Right atrium auricular region (tissue), 2 donors: ENCODE measurements at regions not wholly inside any gene's neighbourhood (a gene's known extent, or its start where the extent isn't known, plus 50 kb on each side); places are given as distances from the start of the nearest gene placed in this dataset.

Experiments
- DNase-seq: peaks from one replicate; pipeline ENCODE4 v3.0.0-alpha.2; 2019; ENCODE audit warnings: low spot score
- H3K27ac ChIP-seq, 2 donors: fragments of 200-600 bp; sonication (generic); 1 replicate in 1 of 2; 2 replicates in 1 of 2; pipeline ENCODE4 v1.5.1; 2016 to 2019
- H3K27me3 ChIP-seq, 2 donors: fragments of 200-600 bp; sonication (generic); one replicate each; pipeline versions ENCODE4 v1.5.1 to v1.6.0; 2017 to 2019
- H3K36me3 ChIP-seq: fragments of 200-600 bp; sonication (generic); one replicate; pipeline ENCODE4 v1.5.1; 2016
- H3K4me1 ChIP-seq, 2 donors: fragments of 200-600 bp; sonication (generic); one replicate each; pipeline versions ENCODE4 v1.5.1 to v1.6.0; 2017 to 2019
- H3K4me3 ChIP-seq, 2 donors: fragments of 200-600 bp; sonication (generic); 1 replicate in 1 of 2; 2 replicates in 1 of 2; pipeline ENCODE4 v1.5.1; 2017 to 2019; ENCODE audit warnings: mild to moderate bottlenecking in 1 of 2, moderate library complexity in 1 of 2
- H3K9me3 ChIP-seq, 2 donors: fragments of 200-600 bp; sonication (generic); one replicate each; pipeline ENCODE4 v1.5.1; 2019
- TF ChIP-seq, protein P1 (sequence below), 2 donors: fragments of 200-600 bp; sonication (generic); IDR thresholded peaks; one replicate each; pipeline ENCODE4 v1.5.1; 2019; ENCODE audit warnings: antibody characterized with exemption in 2 of 2

GRCh38 chrX:143800150-143800549 lies 79.6 kb upstream of the SPANXN2 start:
- no peak overlapping the region for H3K4me3 ChIP-seq
- H3K4me1 ChIP-seq, result no peaks in the 10 kb centered on the region
- H3K27ac ChIP-seq, result no peak overlapping the region
- DNase-seq, result no peak
- no peaks in the 10 kb centered on the region for H3K9me3 ChIP-seq
- H3K36me3 ChIP-seq, result no peaks in the 10 kb centered on the region
- no peaks in the 10 kb centered on the region for H3K27me3 ChIP-seq
- TF ChIP-seq, protein P1, sequence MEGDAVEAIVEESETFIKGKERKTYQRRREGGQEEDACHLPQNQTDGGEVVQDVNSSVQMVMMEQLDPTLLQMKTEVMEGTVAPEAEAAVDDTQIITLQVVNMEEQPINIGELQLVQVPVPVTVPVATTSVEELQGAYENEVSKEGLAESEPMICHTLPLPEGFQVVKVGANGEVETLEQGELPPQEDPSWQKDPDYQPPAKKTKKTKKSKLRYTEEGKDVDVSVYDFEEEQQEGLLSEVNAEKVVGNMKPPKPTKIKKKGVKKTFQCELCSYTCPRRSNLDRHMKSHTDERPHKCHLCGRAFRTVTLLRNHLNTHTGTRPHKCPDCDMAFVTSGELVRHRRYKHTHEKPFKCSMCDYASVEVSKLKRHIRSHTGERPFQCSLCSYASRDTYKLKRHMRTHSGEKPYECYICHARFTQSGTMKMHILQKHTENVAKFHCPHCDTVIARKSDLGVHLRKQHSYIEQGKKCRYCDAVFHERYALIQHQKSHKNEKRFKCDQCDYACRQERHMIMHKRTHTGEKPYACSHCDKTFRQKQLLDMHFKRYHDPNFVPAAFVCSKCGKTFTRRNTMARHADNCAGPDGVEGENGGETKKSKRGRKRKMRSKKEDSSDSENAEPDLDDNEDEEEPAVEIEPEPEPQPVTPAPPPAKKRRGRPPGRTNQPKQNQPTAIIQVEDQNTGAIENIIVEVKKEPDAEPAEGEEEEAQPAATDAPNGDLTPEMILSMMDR (IDR thresholded peaks at IDR 0.05), result no peak

GRCh38 chrX:143788265-143788664 lies 67.7 kb upstream of the SPANXN2 start:
- H3K27me3 ChIP-seq, result no peaks in the 10 kb centered on the region
- no peak overlapping the region for H3K27ac ChIP-seq
- TF ChIP-seq, protein P1 (IDR thresholded peaks at IDR 0.05), result peak in 1 of 2 donors; percentile 34
- H3K4me3 ChIP-seq, result no peak overlapping the region
- H3K9me3 ChIP-seq, result no peaks in the 10 kb centered on the region
- H3K4me1 ChIP-seq, result no peaks in the 10 kb centered on the region
- H3K36me3 ChIP-seq, result no peaks in the 10 kb centered on the region
- DNase-seq, result no peak

GRCh38 chrX:143787341-143787740 lies 66.8 kb upstream of the SPANXN2 start:
- Histone ChIP-seq H3K4me3 (no peak overlapping the region), H3K36me3 (no peaks in the 10 kb centered on the region), H3K4me1 (no peaks in the 10 kb centered on the region), H3K27ac (no peak overlapping the region), H3K27me3 (no peaks in the 10 kb centered on the region), H3K9me3 (no peaks in the 10 kb centered on the region)
- TF ChIP-seq, protein P1 (IDR thresholded peaks at IDR 0.05), result no peak
- DNase-seq, result no peak

- Histone ChIP-seq H3K36me3 (no peaks in the 10 kb centered on the region), H3K4me3 (no peak overlapping the region), H3K27ac (no peak overlapping the region), H3K9me3 (no peaks in the 10 kb centered on the region), H3K27me3 (no peaks in the 10 kb centered on the region), H3K4me1 (no peaks in the 10 kb centered on the region)
- no peak for DNase-seq
- TF ChIP-seq, protein P1 (IDR thresholded peaks at IDR 0.05), result no peak
Measured at GRCh38 chrX:143781103-143781502, 60.6 kb upstream of the SPANXN2 start.
